GM19452 (cell line): ENCODE measurements at regions not wholly inside any gene's neighbourhood (a gene's known extent, or its start where the extent isn't known, plus 50 kb on each side); places are given as distances from the start of the nearest gene placed in this dataset.
"Not testable (repeated sequence)": the region's sequence is repeated elsewhere in the genome, so short reads cannot be mapped to it uniquely, and the experiment has no call there.

Experiments used
- ATAC-seq: cut with Tn5 transposase; IDR thresholded peaks from one replicate; pipeline ENCODE4 v1.9.1; 2021; ENCODE audit not compliant: unreplicated experiment

DNA sequence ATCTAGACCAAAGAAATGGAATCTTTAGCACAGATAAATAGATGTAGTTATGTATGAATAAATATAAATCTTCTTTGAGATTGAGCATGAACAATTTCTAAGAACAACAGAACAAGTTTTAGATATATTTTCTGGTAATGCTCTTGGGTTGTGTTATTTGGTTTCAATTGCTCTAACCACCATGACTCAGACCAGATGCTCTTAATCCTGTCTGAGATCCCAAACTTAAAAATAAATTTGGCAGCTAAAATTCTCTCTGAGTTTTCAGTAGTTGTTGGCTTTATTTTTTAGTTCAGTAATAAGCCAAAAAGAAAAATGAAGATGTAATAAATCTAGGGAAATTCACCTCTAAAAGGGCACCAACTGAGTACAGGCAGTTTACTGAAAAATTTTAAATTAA, 1693.4 kb downstream of the NCAM2 start:
- ATAC-seq, result no peak

GRCh38 chr21:22703521-22703920, 1705.3 kb downstream of the NCAM2 start:
- no peak for ATAC-seq

GRCh38 chr21:22710721-22711120, 1712.5 kb downstream of the NCAM2 start:
- no peak for ATAC-seq

- no peak for ATAC-seq
Measured at GRCh38 chr21:22711636-22712035, 1713.4 kb downstream of the NCAM2 start.

DNA sequence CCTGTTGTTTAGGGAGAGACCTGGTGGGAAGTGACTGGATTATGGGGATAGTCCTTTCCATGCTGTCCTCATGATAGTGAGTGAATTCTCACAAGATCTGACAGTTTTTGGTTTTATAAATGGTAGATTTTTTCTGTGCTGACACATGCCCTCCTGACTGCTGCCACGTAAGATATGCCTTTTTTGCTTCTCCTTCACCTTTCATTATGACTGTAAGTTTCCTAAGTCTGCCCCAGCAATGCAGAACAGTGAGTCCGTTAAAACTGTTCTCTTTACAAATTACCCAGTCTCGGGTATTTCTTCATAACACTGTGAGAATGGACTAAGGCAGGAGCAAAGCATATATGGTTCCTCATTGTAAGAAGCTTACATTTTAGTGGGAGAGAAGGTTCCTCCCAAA, 1727.2 kb downstream of the NCAM2 start:
- ATAC-seq, result no peak

DNA sequence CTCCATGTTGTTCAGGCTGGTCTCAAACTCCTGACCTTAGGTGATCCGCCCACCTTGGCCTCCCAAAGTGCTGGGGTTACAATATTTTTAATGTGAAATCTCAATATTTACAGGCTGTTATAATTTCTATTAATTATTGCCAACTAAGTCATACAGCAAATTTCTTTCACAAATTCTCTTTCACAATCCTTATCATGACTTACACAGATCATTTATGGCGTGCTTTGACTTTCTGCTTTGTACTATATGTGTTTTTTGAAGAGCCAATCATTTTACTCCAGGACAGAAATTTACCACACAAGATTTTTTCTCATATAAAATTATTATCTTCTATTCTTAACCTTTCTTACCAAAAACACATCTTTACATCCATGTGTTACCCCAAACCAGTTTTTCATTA, 1729.9 kb downstream of the NCAM2 start:
- ATAC-seq, result no peak

DNA sequence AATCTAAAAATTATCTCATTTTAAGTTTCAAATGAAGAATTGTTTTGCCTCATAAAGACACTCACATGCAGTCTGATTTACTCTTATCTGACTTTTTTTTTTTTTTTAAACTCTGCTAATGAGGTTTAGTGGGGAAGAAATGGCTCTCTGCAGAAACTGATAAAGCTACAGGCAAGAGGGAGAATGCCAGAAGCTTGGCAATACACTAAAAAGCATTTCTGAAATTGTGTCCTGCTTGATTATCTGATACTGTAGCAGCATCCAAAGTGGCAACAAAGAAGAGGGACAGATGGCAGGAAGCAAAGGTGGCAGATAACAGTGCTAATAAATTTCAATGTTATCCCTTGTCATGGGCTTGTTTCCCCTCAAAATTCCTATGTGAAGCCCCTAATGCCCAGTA, 1744.9 kb downstream of the NCAM2 start:
- no peak for ATAC-seq

- ATAC-seq, result no peak
Measured at GRCh38 chr21:22754746-22755145, 1756.5 kb downstream of the NCAM2 start.

DNA sequence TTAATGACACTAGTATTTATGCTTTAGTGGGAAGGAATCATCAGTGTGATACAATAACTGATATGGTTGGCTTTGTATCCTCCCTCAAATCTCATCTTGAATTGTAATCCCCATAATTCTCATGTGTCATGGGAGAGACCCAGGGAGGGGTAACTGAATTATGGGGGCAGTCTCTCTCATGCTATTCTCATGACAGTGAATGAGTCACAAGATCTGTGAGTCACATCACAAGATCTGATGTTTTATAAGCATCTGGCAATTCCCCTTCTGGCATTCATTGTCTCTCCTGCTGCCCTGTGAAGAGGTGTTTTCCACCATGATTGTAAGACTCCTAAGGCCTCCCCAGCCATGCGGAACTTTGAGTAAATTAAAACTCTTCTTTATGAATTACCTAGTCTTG, 1760.3 kb downstream of the NCAM2 start:
- no peak for ATAC-seq

DNA sequence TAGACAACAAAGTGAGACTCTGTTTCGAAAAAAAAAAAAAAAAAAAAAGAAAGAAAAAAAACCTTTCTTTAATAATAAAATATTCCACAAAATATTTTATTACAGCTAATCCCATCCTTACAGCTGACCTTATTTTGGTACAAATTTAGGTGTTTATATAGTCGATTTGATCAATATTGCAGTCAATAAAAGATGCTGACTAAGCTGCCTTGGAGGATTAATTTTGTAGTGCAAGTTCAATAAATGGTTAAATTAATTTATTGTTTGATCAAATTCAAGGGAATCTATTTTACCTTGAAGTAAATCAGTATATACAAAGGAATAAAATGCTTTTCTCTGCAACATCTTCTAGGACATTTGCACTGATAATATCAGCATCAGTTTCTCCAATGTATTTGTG, 1764.3 kb downstream of the NCAM2 start:
- no peak for ATAC-seq

DNA sequence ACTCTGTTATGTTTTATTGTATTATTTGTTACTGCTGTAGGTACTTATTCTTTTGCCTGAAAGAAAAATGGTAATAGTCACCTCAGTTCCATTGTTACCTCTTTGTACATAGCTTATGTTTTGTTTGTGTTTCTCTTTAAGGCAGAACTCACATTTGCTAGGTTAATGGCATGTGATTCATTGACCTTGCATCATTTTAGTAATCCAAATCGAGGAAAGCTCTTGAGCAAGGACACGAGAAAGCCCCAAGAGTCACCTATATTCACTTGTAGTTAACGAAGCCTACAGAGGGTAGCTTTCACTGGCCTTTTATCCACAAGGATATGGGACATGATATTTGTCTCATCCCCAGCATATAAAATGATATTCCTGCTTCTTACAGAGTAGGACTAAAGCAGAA, 1765.2 kb downstream of the NCAM2 start:
- ATAC-seq, result no peak

DNA sequence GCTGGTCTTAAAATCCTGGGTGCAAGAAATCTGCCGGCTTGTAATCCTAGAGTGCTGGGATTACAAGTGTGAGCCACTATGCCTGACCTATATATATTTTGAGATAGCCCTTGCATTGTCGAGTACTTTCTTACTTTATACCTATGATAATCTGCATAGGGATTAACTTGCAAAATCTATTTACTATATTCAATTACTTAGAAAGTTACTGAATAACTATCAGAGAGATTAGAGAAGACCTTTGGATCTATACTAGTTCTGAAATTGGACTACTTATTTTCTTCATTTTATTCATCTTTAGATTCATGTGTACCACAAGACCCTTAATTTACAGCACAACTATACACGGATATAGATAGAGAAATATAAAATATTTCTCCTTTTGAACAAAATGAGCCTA, 1766.0 kb downstream of the NCAM2 start:
- no peak for ATAC-seq

GRCh38 chr21:22791376-22791775, 1793.2 kb downstream of the NCAM2 start:
- ATAC-seq, result no peak

DNA sequence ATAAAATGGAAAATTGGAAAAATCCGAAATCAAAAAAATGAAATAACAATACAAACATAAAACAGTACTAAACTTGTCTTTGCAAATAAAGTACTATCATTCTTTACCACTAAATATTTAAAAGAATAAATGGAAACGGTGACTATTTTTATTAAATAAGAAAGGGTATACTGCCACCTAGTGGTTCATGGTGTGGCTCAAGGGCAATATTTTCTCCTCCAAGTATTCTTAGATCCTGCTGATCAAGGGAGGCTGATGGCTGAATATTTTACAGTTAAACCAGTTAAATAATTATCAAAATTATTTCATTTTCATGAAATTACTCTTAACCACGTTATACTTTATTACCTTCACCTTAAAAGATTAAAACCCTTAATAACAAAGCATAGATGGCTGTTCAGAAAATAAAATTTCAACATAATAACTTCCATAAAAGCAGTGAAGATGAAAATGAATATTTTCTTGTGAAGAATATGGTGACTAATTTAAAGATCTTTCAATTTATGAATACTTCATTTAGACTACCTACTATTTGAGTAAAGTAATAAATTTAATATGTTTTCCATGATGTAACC, 1793.9 kb downstream of the NCAM2 start:
- no peak for ATAC-seq

- ATAC-seq, result no peak
Measured at GRCh38 chr21:22795091-22795490, 1796.9 kb downstream of the NCAM2 start.

DNA sequence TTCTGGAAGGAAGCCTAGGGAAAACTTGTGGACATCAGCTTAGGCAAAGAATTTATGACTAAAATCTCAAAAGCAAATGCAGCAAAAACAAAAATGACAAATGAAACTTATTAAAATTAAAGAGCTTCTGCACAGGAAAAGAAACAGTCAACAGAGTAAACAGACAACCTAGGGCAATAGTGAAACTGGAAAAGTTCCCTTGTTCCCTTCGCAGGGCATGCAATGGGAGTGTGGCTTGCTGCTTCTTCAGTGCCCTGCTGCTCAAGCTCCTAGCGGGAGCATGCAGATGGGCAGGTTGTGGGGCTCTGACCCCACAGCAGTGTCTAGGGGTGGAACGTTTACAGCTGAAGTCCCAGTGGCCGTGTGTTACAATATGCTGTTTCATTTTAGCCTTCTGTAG, 1797.4 kb downstream of the NCAM2 start:
- no peak for ATAC-seq

- ATAC-seq, result no peak
Measured at GRCh38 chr21:22796147-22796546, 1797.9 kb downstream of the NCAM2 start.

DNA sequence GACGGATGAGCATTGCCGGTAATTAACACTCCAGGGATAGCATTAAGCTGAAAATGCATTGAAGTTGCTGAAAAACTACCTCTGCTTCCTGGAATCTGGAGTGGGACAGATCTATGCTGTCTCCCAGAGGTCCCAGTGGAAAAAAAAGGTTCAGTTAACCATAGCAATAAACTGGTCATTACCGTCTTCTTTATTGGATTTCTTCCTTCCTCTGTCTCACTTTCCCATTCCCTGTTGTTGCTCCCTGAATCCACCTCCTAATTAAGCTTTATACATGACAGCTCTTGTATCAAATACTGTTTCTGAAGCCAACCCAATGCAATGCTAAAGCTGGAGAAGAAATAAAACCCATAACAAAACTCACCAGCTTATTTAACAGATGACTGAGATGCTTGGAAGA, 1805.9 kb downstream of the NCAM2 start:
- no peak for ATAC-seq

- ATAC-seq, result no peak
Measured at GRCh38 chr21:22806278-22806677, 1808.1 kb downstream of the NCAM2 start.

DNA sequence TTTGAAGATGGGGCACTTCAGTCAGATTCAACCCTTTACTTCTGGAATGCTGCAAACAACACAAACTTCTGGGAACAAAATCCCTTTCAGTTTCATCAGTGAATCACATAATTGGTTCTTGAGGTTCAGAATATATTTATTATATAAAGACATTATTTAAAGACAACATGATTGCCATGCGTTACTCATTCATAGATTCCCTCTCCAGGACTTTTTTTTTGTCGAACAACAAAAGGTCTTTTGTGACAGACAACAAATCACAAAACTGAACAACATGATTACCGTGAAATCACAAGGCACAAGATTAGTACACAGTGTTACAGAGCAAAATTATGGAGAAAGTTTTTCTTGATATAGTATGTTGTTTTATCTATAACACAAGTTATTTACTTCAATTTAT, 1815.0 kb downstream of the NCAM2 start:
- ATAC-seq, result no peak

DNA sequence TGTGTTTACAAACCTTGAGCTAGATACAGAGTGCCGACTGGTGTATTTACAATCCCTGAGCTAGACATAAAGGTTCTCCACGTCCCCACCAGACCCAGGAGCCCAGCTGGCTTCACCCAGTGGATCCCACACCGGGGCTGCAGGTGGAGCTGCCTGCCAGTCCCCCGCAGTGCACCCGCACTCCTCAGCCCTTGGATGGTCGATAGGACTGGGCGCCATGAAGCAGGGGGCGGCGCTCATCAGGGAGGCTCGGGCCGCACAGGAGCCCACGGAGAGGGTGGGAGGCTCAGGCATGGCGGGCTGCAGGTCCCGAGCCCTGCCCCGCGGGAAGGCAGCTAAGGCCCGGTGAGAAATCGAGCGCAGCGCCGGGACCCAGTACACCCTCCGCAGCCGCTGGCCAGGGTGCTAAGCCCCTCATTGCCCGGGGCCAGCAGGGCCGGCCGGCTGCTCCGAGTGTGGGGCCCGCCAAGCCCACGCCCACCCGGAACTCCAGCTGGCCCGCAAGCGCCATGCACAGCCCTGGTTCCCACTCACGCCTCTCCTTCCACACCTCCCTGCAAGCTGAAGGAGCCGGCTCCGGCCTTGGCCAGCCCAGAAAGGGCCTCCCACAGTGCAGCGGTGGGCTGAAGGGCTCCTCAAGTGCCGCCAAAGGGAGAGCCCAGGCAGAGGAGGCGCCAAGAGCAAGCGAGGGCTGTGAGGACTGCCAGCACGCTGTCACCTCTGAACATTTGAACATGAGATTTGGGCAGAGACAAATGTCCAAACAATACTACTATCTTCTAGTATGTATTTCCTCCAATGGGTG, 1820.7 kb downstream of the NCAM2 start:
- not testable (repeated sequence) for ATAC-seq

- ATAC-seq, result no peak
Measured at GRCh38 chr21:22827422-22827821, 1829.2 kb downstream of the NCAM2 start.

DNA sequence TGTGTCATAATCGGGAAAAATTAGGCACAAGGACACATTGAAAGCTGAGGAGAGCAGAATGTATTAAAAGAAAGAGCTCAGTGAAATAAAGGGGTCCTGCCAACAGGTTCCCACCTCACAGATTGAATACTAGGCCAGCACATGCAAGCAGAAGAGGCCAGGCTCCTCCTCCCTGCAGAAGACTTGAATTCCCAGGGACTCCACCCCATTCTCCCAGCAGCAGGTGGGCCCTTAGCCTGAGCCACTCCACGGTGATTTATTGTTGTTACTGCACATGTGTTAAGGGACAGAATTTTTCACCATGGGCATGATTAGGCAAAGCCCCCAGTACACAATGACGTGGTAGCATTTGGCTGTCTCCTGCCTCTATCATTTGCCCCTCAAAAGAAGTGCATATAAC, 1844.7 kb downstream of the NCAM2 start:
- no peak for ATAC-seq
